AG09319 (cell line): ENCODE measurements at regions not wholly inside any gene's neighbourhood (a gene's known extent, or its start where the extent isn't known, plus 50 kb on each side); places are given as distances from the start of the nearest gene placed in this dataset.

Source experiments
- DNase-seq: peaks from one replicate; pipeline ENCODE4 v3.0.0-alpha.2; 2010; ENCODE audit warnings: low read depth; ENCODE audit errors: extremely low read depth
- TF ChIP-seq, protein P1 (sequence below): IDR thresholded peaks from 2 replicates; pipeline ENCODE4 v1.5.1; 2011; ENCODE audit warnings: low read depth, mild to moderate bottlenecking, inconsistent platforms, low read length, moderate library complexity

DNA sequence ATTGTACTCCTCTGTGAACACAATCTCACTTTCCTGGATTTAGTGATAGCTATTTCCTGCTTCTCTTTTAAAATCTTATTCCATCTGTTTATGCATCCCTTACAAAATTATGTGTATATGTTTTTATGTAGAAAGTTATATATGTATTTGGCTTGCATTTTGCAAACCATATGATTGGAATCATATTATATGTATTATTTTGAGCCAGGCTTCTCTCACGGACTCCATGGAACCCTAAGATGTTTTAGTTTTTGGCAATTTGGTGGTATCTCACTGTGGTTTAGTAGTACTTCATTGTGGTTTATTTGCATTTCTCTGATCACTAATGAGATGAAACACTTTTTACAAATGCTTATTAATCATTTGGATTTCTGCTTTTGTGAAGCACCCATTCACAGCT is 507.3 kb upstream of the KIRREL3 start:
- TF ChIP-seq, protein P1, sequence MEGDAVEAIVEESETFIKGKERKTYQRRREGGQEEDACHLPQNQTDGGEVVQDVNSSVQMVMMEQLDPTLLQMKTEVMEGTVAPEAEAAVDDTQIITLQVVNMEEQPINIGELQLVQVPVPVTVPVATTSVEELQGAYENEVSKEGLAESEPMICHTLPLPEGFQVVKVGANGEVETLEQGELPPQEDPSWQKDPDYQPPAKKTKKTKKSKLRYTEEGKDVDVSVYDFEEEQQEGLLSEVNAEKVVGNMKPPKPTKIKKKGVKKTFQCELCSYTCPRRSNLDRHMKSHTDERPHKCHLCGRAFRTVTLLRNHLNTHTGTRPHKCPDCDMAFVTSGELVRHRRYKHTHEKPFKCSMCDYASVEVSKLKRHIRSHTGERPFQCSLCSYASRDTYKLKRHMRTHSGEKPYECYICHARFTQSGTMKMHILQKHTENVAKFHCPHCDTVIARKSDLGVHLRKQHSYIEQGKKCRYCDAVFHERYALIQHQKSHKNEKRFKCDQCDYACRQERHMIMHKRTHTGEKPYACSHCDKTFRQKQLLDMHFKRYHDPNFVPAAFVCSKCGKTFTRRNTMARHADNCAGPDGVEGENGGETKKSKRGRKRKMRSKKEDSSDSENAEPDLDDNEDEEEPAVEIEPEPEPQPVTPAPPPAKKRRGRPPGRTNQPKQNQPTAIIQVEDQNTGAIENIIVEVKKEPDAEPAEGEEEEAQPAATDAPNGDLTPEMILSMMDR = no peak
- DNase-seq = no peak

DNA sequence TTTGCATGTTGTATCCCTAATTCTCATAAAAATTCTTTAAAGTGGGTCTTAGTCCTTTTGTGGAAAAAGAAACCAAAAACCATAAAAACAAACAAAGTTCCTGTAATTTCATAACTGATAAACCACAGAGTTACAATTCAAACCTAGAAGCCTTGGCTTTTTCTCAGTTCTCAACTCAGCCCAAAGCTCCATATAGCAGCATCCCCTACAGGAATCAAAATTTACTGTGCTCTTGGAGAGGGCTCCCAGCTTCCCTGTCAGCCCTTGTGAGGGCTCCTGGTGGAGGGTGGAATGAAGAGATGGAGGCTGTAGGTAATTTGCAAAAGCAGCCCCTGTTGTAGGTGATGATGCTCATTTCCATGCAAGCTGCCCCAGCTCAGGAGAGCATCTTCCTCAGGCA is 506.1 kb upstream of the KIRREL3 start:
- TF ChIP-seq, protein P1 = no peak
- DNase-seq = no peak

DNA sequence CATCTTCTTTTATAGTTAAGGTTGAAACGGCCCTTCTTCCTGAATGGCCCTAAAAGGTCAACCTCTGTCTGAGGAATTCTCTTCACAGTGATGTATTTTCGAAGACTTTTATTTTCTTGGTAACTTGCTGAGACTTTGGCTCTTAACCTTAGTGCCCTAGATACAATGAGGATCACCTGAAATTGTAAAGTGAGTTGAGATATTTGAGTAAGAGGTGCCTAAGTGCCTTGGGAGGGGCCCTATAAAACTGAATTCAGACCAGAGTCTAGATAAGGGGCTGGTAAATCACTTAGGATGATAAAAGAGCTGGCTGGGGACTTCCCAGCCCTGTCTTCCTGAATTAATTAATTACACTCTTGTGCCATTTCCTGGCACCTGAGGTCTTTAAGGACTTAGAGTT is 505.6 kb upstream of the KIRREL3 start:
- TF ChIP-seq, protein P1 = no peak

DNA sequence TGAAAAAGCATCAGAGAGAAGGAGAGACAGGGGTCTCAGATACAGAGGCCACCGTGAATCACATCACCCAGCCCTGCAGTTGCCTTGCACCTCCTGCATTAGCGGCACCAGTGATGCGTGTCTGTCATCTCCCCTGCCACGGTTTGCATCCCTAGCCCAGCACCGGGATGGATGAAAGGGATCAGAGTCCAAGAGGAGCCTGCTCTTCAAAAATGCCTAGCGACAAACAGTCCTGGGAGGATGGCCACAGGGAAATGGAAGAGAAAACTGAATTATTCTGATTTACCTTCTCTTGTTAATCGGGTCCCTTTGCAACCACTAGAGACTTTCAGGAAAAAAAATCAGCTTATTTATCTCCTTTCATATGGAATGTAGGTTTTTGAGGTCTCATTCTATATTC is 495.6 kb upstream of the KIRREL3 start:
- DNase-seq = no peak
- TF ChIP-seq, protein P1 = no peak

More for the DNA sequence above, 505.6 kb upstream of the KIRREL3 start:
- no peak for DNase-seq

DNA sequence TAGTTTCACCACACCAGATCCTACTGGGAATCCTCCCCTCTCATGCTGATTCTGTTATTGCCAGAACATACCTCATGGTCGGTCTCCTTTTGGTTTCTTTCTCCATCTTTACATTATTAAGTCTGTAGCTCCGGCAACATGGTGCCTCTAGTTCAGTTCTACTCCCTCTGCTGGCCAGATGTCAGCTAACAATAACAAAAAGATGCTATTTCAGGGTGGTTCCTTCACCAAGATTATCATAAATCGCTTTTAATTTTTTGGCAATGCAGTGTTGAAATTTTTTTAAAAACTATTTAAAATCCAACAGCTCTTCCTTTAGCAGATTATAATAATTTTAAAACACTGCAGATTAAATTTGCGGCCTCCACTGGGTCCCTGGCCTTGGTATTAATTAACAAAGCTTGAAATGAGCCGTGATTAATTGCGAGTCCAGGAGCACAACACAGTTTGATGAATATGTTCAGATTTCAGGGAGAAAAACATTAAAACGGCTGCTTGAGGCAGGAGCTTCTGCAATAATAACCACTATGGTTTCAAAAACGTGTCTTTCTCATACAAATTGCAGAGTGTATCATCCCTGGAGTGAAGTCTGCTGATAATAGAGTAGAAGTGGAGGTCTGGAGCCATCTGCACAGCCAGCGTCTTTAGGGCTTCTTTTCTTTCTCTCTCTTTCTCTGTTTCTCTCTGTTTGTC is 492.9 kb upstream of the KIRREL3 start:
- no peak for DNase-seq

DNA sequence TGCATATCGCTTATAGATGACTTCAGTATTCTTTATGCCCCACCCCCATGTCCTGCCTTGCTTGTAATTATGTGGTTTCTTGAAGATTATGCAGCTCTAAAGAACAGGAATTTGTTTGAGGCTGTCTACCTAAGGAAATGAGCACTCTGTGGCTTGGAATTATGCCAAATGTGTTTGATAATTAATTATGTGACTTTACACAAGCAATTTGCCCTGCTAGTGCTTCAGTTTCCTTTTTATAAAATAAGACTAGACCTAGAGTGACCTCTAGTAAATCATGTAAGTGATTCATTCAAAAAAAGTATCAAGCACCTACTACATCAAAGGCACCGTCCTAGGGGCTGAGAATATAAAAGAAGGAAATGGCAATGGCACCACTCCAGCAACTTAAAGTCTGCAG is 491.5 kb upstream of the KIRREL3 start:
- TF ChIP-seq, protein P1 = no peak
- no peak for DNase-seq

More for the DNA sequence above, 492.9 kb upstream of the KIRREL3 start:
- TF ChIP-seq, protein P1 = peak; percentile 3

DNA sequence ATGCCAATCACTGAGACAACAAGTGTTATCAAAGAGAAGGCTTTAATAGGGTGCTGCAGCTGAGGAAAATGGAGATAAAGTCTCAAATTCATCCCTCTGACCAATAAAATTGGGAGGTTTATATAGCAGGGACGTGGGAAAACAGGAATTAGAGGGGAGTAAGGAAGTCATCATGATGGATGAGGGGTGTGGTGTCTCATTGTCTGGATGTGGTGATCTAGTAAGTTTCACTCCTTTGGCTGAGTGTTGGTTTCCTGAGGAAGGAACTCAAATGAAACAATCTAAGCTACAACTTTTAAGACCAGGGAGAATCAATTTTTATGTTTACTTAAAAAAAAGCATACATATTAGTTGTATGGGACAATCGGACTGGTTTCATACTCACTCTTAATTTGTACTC is 491.0 kb upstream of the KIRREL3 start:
- TF ChIP-seq, protein P1 = no peak
- no peak for DNase-seq
